Neural crest cell (in vitro differentiated cells): ENCODE measurements at regions not wholly inside any gene's neighbourhood (a gene's known extent, or its start where the extent isn't known, plus 50 kb on each side); places are given as distances from the start of the nearest gene placed in this dataset.

Experiments used
- DNase-seq: peaks from one replicate; pipeline ENCODE4 v3.0.0; 2021; ENCODE audit warnings: low read depth, mixed read lengths, low spot score
- H3K27ac Mint-ChIP-seq: one replicate; pipeline ENCODE4 v1.8.0; 2021; ENCODE audit warnings: mild to moderate bottlenecking, mixed read lengths; ENCODE audit not compliant: unreplicated experiment
- H3K27me3 Mint-ChIP-seq: 2 replicates; pipeline ENCODE4 v1.8.0; 2021; ENCODE audit warnings: low read depth, mild to moderate bottlenecking, mixed read lengths
- H3K36me3 Mint-ChIP-seq: 2 replicates; pipeline ENCODE4 v1.8.0; 2021; ENCODE audit warnings: low read depth, mild to moderate bottlenecking, mixed read lengths
- H3K4me1 Mint-ChIP-seq: 2 replicates; pipeline ENCODE4 v1.8.0; 2021; ENCODE audit warnings: mixed read lengths
- H3K4me3 Mint-ChIP-seq: one replicate; pipeline ENCODE4 v1.8.0; 2021; ENCODE audit warnings: mild to moderate bottlenecking, mixed read lengths
- H3K9me3 Mint-ChIP-seq: 2 replicates; pipeline ENCODE4 v1.8.0; 2021; ENCODE audit warnings: mixed read lengths
- TF ChIP-seq, protein P1 (sequence below): fragments of 200-600 bp; sonication (generic); conservative IDR thresholded peaks from 2 replicates; pipeline ENCODE4 v1.5.0; 2021; ENCODE audit warnings: antibody characterized with exemption, mild to moderate bottlenecking

DNA sequence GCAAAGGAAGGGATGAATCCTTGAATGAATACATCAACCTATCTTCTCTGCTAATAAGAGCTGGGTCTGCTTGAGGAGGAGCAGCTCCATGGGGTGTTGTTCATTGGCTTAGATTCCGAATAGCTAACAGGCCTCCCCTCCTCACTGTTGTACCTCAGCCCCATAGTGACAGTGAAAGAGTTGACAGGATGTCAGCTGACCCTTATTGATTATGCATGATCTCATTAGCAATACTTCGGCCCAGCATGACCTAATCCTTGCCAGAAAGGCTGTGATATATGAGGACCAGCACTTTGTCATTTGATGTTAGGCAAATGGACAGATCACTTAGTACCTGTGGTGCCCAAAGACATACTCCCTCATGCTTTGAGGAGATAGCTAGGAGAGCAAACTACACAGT lies 1333.7 kb upstream of the CELF4 start:
- Mint-ChIP-seq H3K4me3 (no peak overlapping the region), H3K27me3 (no peaks in the 10 kb centered on the region), H3K4me1 (no peaks in the 10 kb centered on the region), H3K36me3 (no peaks in the 10 kb centered on the region), H3K9me3 (no peaks in the 10 kb centered on the region), H3K27ac (no peak overlapping the region)
- DNase-seq: no peak
- TF ChIP-seq, protein P1, sequence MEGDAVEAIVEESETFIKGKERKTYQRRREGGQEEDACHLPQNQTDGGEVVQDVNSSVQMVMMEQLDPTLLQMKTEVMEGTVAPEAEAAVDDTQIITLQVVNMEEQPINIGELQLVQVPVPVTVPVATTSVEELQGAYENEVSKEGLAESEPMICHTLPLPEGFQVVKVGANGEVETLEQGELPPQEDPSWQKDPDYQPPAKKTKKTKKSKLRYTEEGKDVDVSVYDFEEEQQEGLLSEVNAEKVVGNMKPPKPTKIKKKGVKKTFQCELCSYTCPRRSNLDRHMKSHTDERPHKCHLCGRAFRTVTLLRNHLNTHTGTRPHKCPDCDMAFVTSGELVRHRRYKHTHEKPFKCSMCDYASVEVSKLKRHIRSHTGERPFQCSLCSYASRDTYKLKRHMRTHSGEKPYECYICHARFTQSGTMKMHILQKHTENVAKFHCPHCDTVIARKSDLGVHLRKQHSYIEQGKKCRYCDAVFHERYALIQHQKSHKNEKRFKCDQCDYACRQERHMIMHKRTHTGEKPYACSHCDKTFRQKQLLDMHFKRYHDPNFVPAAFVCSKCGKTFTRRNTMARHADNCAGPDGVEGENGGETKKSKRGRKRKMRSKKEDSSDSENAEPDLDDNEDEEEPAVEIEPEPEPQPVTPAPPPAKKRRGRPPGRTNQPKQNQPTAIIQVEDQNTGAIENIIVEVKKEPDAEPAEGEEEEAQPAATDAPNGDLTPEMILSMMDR: no peak

DNA sequence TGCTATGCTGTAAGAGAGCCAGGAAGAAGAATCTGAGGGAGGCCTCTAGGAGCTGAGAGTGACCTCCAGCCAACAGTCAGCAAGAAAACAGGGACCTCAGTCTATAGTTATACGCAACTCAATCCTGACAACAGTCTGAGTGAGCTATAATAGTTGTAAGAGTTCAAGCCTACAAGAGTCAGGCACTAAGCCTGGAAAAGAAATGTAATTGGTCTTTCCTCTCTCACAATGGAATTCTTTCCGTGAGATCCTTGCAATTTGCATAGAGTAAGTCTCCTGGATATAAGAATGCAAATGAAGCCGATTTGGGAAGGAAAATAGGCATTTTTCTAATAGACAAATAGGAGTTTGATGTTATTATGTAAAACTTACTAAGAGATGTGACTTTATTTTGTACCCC lies 1332.6 kb upstream of the CELF4 start:
- H3K9me3 Mint-ChIP-seq: no peaks in the 10 kb centered on the region
- no peaks in the 10 kb centered on the region for H3K27me3 Mint-ChIP-seq
- H3K4me1 Mint-ChIP-seq: no peaks in the 10 kb centered on the region
- no peak overlapping the region for H3K27ac Mint-ChIP-seq
- no peaks in the 10 kb centered on the region for H3K36me3 Mint-ChIP-seq
- TF ChIP-seq, protein P1: no peak
- no peak overlapping the region for H3K4me3 Mint-ChIP-seq
- no peak for DNase-seq

DNA sequence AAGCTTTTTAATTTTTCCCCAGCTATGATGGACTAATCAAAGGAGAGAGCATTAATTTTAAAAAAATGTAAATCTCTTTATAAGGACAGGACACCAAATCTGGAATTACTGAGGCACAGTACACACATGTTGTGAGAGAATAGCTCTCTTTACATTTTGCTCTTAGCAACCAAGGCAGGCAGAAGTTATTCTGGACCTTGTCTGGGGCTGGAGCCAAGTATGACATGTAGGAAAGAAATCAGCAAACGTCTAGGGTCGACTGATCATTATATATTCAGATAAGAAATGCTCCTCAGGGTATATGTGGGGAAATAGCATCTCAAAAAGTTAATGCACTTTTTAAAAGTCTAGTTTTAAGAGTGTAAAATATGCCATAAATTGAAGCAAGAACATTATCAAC lies 1330.0 kb upstream of the CELF4 start:
- no peaks in the 10 kb centered on the region for H3K9me3 Mint-ChIP-seq
- H3K27ac Mint-ChIP-seq: no peak overlapping the region
- TF ChIP-seq, protein P1: no peak
- no peak overlapping the region for H3K4me3 Mint-ChIP-seq
- no peaks in the 10 kb centered on the region for H3K27me3 Mint-ChIP-seq
- no peaks in the 10 kb centered on the region for H3K4me1 Mint-ChIP-seq
- no peak for DNase-seq
- no peaks in the 10 kb centered on the region for H3K36me3 Mint-ChIP-seq

DNA sequence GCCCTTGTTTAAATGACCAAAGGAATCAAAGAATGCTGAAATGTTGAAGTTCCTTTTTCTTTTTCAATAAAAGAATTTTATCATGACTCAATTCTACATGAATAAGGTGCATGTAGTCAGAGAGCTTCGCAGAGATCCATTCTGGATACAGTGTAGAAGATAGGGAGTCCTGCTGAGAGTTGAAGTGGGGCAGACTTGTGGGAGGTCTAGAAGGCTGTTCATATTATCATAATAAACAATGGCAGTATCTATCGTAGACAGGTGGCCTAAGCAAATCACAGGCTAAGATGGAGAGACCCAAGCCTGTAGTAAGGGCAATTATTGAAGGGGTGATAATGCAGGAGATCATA lies 1322.0 kb upstream of the CELF4 start:
- Mint-ChIP-seq H3K27me3 (no peaks in the 10 kb centered on the region), H3K27ac (no peak overlapping the region), H3K4me3 (no peak overlapping the region), H3K36me3 (no peaks in the 10 kb centered on the region), H3K4me1 (no peaks in the 10 kb centered on the region), H3K9me3 (no peaks in the 10 kb centered on the region)
- TF ChIP-seq, protein P1: no peak
- DNase-seq: no peak

DNA sequence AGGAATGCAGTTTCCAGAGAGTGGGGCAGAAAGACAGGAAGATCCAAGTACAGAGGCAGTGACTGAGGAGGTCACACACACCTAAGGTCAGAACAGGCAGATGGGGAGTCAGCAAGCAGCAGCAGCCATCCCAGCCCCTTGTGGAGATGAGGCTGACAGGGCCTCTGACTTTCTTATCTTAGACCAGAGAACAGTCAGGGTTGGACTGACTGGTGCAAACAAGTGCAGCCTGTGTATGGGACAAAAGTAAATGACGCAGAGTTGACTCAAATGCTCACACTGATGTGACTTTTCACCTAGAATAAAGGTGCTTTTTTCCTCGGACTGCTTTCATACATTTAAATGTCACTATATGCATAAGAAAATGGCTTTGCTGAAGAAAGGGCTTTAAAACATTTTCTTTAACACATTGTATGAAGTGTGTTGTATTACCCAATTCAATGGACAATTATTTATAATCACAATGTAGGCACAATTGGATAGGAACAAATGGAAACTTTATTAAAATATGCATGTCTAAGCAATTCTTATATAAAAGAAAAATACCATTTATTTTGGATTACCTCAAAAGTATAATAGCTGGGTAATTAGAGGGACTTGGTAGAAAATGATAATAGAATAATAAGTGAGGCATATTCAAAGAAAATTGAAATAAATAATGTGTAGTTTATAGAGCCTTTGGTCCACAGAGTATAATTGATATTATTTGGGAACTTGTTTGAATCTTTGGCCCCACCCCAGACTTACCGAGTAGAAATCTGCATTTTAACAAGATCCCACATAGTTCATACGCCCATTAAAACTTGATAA lies 1321.5 kb upstream of the CELF4 start:
- no peaks in the 10 kb centered on the region for H3K36me3 Mint-ChIP-seq
- no peak for DNase-seq
- H3K9me3 Mint-ChIP-seq: no peaks in the 10 kb centered on the region
- H3K4me1 Mint-ChIP-seq: no peaks in the 10 kb centered on the region
- no peak overlapping the region for H3K4me3 Mint-ChIP-seq
- H3K27ac Mint-ChIP-seq: no peak overlapping the region
- TF ChIP-seq, protein P1: no peak
- H3K27me3 Mint-ChIP-seq: no peaks in the 10 kb centered on the region
